Dendritic cell treated with granulocyte-macrophage colony-stimulating factor and Interleukin-4, amounts not matched to agents 40 ng/mL and 50 ng/mL, for 4 days (primary cell): ENCODE measurements at regions not wholly inside any gene's neighbourhood (a gene's known extent, or its start where the extent isn't known, plus 50 kb on each side); places are given as distances from the start of the nearest gene placed in this dataset.

ENCODE experiments used
- H3K27ac Mint-ChIP-seq: one replicate; pipeline ENCODE4 v1.8.0; 2022; ENCODE audit warnings: mild to moderate bottlenecking, mixed read lengths
- H3K27me3 Mint-ChIP-seq: one replicate; pipeline ENCODE4 v1.8.0; 2022; ENCODE audit warnings: mild to moderate bottlenecking, mixed read lengths
- H3K36me3 Mint-ChIP-seq: one replicate; pipeline ENCODE4 v1.8.0; 2022; ENCODE audit warnings: low read depth, mixed read lengths
- H3K4me1 Mint-ChIP-seq: one replicate; pipeline ENCODE4 v1.8.0; 2022; ENCODE audit warnings: low read depth, mixed read lengths
- H3K4me3 Mint-ChIP-seq: one replicate; pipeline ENCODE4 v1.8.0; 2022; ENCODE audit warnings: mild to moderate bottlenecking, moderate library complexity, mixed read lengths
- H3K9me3 Mint-ChIP-seq: one replicate; pipeline ENCODE4 v1.8.0; 2022; ENCODE audit warnings: mixed read lengths
- intact Hi-C: fragments of 100-400 bp; cut with micrococcal nuclease; formaldehyde crosslinking; loops from one replicate; pipeline ENCODE4 v1.15.0; 2022

DNA sequence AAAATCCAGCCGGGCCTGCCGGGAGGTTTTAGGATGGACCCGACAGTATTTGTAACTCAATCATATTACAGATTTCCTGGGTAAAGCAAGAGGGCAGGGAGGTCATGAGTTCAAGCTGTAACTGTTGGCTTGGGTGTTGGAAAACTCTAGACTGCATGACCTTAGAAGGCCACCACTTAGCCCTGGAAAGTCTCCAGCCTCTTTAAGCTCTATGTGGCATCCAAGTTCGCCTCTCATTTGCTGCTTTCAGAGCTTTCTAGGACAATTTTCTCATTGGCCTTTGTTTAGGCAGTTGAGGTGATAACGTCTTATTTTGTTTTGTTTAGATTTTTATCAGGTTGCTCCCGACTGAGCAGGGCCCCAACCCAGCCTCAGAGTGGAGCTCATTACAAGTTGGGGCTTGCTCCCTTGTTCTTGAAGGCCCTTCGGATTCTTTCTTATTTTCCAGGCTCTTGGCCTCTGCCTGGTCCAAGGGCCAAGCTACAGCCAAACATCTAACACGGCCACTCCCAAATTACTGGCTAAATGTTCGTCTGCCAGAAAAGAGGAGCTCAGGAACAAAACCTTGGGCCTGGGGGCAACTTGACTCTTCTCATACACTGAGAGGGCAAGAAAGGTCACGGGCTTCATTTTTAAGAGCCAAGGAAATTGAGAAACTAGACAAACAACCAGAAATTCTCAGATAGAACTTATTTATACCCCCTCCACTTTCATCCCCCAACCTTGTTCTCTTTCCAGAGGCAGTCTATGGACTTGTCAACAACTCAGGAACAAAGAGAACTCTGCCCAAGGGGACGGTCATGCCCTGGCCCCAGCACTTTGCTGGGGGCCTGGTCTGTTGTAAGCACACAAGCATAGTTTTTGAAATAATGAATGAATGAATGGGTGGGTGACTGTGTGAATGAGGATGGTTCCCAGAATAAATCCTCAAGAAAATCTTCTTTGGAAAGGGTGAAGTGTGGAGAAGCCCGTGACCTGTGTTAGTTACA is 526.9 kb downstream of the BNC2 start:
- Mint-ChIP-seq H3K4me1 (peaks cover 25% of the 10 kb centered on the region), H3K4me3 (no peak overlapping the region), H3K36me3 (no peaks in the 10 kb centered on the region), H3K9me3 (peaks cover 10% of the 10 kb centered on the region), H3K27ac (no peak overlapping the region), H3K27me3 (no peaks in the 10 kb centered on the region)
- intact Hi-C loops, result no loop called here

DNA sequence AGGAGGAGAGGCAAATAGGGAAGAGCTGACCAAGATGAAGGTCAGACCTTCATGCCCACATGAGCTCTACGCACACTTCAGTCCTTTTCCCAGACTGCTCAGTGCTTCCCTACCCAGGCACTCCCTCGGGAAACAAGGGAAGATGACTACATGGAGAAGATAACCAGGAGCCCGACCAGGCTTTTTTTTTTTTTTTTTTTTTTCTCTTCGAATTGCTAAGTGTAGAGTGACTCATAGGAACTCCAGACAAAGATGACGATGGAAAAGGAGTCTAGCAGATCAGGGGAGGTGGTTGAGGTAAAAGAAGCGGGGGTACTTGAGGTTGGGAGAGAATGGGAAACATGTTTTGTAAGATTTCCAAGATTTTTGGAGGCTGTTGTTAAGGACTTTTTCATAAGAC is 526.1 kb downstream of the BNC2 start:
- H3K27me3 Mint-ChIP-seq, result no peaks in the 10 kb centered on the region
- peaks cover 25% of the 10 kb centered on the region for H3K4me1 Mint-ChIP-seq
- intact Hi-C loops, result no loop called here
- peaks cover 10% of the 10 kb centered on the region for H3K9me3 Mint-ChIP-seq
- H3K4me3 Mint-ChIP-seq, result no peak overlapping the region
- H3K27ac Mint-ChIP-seq, result no peak overlapping the region
- no peaks in the 10 kb centered on the region for H3K36me3 Mint-ChIP-seq

GRCh38 chr9:16345902-16346301 is 524.6 kb downstream of the BNC2 start:
- peaks cover 30% of the 10 kb centered on the region for H3K4me1 Mint-ChIP-seq
- H3K4me3 Mint-ChIP-seq, result no peak overlapping the region
- H3K9me3 Mint-ChIP-seq, result peaks cover 10% of the 10 kb centered on the region
- intact Hi-C loops, result no loop called here
- H3K36me3 Mint-ChIP-seq, result no peaks in the 10 kb centered on the region
- H3K27ac Mint-ChIP-seq, result no peak overlapping the region
- H3K27me3 Mint-ChIP-seq, result peaks cover 2% of the 10 kb centered on the region

GRCh38 chr9:16347886-16348285 is 522.6 kb downstream of the BNC2 start:
- intact Hi-C loops, result no loop called here
- H3K27me3 Mint-ChIP-seq, result peaks cover 2% of the 10 kb centered on the region

DNA sequence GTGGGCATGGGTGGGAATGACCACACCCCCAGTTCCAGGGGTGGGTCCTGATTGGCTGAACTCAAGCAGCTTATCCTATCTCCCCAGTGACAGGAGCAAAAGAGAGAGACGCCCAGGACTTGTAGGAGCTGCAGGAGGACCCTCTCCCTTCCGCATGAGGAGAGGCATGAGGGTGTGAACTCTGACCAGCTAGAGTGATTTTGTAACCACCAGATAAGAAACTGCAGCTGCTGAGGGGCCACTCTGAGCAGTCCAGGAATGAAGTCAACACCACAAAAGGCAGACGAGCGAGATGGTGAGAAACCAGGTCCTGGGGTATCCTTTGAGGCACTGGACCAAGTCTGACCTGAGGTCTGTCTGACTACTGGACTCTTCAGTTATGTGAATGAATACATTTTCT is 521.9 kb downstream of the BNC2 start:
- Mint-ChIP-seq H3K27me3 (peaks cover 2% of the 10 kb centered on the region), H3K4me3 (no peak overlapping the region), H3K36me3 (no peaks in the 10 kb centered on the region), H3K4me1 (peaks cover 24% of the 10 kb centered on the region), H3K27ac (no peak overlapping the region), H3K9me3 (peaks cover 10% of the 10 kb centered on the region)
- intact Hi-C loops, result no loop called here

More at GRCh38 chr9:16347886-16348285, 522.6 kb downstream of the BNC2 start:
- peaks cover 10% of the 10 kb centered on the region for H3K9me3 Mint-ChIP-seq
- no peak overlapping the region for H3K27ac Mint-ChIP-seq
- no peaks in the 10 kb centered on the region for H3K36me3 Mint-ChIP-seq
- H3K4me3 Mint-ChIP-seq, result no peak overlapping the region
- peaks cover 24% of the 10 kb centered on the region for H3K4me1 Mint-ChIP-seq

- no peak overlapping the region for H3K4me3 Mint-ChIP-seq
- H3K27ac Mint-ChIP-seq, result no peak overlapping the region
- H3K9me3 Mint-ChIP-seq, result peaks cover 2% of the 10 kb centered on the region
- intact Hi-C loops, result no loop called here
- peaks cover 4% of the 10 kb centered on the region for H3K4me1 Mint-ChIP-seq
- no peaks in the 10 kb centered on the region for H3K36me3 Mint-ChIP-seq
- H3K27me3 Mint-ChIP-seq, result peaks cover 2% of the 10 kb centered on the region
Measured at GRCh38 chr9:16352251-16352650, 518.2 kb downstream of the BNC2 start.

DNA sequence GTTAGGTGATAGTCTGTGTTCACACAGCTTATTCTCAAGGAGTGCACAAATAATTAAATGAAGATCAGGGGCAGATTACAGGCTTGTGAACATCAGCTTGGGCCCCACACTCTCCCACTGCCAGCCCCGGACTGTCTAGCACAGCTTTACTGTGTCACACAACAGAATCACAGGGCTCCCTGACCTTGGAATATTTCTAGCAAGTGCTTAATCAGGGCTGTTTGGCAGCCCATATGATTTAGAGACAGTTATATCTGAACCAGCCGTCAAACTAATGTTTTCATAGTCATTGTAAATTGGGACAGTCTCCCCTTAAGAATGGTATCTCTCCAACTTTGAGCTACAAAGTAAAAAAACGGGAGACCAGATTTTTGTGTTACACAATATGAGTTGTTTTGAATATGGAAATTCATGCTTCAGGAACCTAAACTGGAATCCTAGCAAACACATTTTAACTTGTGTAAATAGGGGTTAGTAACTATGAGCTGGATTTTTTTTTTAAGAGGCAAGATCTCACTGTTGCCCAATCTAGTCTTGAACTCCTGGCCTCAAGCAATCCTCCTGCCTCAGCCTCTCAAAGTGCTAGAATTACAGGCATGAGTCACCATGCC is 517.6 kb downstream of the BNC2 start:
- no peak overlapping the region for H3K27ac Mint-ChIP-seq
- H3K9me3 Mint-ChIP-seq, result no peaks in the 10 kb centered on the region
- H3K4me3 Mint-ChIP-seq, result no peak overlapping the region
- peaks cover 2% of the 10 kb centered on the region for H3K27me3 Mint-ChIP-seq
- no peaks in the 10 kb centered on the region for H3K36me3 Mint-ChIP-seq
- peaks cover 4% of the 10 kb centered on the region for H3K4me1 Mint-ChIP-seq
- intact Hi-C loops, result no loop called here

DNA sequence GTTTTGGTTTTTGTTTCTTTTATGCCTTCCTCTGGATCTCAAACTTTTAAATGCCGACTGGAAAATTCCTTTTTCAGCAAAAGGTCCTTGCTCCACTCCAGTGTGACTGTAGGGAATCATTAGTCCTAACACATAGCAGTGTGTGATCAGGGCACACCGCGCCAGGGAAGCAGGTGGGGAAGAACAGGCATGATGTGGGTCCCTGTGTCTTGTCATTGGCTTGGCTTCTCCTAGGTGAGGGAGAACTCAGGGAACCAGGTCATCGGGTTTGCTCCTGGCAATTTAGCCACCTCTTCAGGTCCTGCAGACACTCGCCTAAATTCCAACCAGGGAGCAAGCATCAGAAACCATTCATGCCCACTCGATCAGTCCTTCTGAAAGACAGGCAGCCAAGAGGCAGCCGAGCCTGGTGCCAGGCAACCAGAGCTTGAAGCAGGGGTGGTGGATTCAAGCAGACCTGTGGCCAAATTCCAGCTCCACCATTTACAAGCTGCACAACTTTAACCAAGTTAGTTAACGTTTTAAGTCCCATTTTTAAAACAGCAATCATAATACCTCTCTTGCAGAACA is 514.2 kb downstream of the BNC2 start:
- Mint-ChIP-seq H3K27me3 (peaks cover 1% of the 10 kb centered on the region), H3K36me3 (no peaks in the 10 kb centered on the region), H3K9me3 (peaks cover 20% of the 10 kb centered on the region), H3K4me3 (no peak overlapping the region), H3K27ac (no peak overlapping the region), H3K4me1 (no peaks in the 10 kb centered on the region)
- intact Hi-C loops, result no loop called here

GRCh38 chr9:16357828-16358227 is 512.6 kb downstream of the BNC2 start:
- intact Hi-C loops, result no loop called here
- H3K9me3 Mint-ChIP-seq, result peaks cover 20% of the 10 kb centered on the region
- H3K4me3 Mint-ChIP-seq, result no peak overlapping the region
- no peaks in the 10 kb centered on the region for H3K36me3 Mint-ChIP-seq
- H3K4me1 Mint-ChIP-seq, result no peaks in the 10 kb centered on the region
- peaks cover 1% of the 10 kb centered on the region for H3K27me3 Mint-ChIP-seq
- H3K27ac Mint-ChIP-seq, result no peak overlapping the region

GRCh38 chr9:16358751-16359150 is 511.7 kb downstream of the BNC2 start:
- peaks cover 20% of the 10 kb centered on the region for H3K9me3 Mint-ChIP-seq
- H3K36me3 Mint-ChIP-seq, result no peaks in the 10 kb centered on the region
- intact Hi-C loops, result no loop called here
- no peak overlapping the region for H3K27ac Mint-ChIP-seq
- no peaks in the 10 kb centered on the region for H3K4me1 Mint-ChIP-seq
- peaks cover 1% of the 10 kb centered on the region for H3K27me3 Mint-ChIP-seq
- H3K4me3 Mint-ChIP-seq, result no peak overlapping the region
